ENCODE measurements at regions not wholly inside any gene's neighbourhood (a gene's known extent, or its start where the extent isn't known, plus 50 kb on each side); places are given as distances from the start of the nearest gene placed in this dataset.
A peak's percentile ranks its signal among the peaks of the same experiment; 100 is the strongest.

GRCh38 chr12:24759155-24759554 is 189.7 kb downstream of the BCAT1 start:
- ATAC-seq (replicated peaks in 1 of 2) (no peak), DNase-seq (no peak)
- Mint-ChIP-seq H3K27ac (no peak overlapping the region), H3K9me3 (peaks cover 0 to 2% of the 10 kb centered on the region in 2 donors), H3K27me3 (ENCODE audit: low read depth) (peaks cover 12% of the 10 kb centered on the region), H3K4me1 (ENCODE audit: low read depth) (peaks cover 20% of the 10 kb centered on the region), H3K4me3 (no peak overlapping the region), H3K36me3 (ENCODE audit: insufficient read depth in 2 of 2) (peaks cover 0 to 1% of the 10 kb centered on the region in 2 donors)

GRCh38 chr12:24756479-24757024 is 192.3 kb downstream of the BCAT1 start:
- Mint-ChIP-seq H3K27ac (no peak overlapping the region), H3K4me1 (ENCODE audit: low read depth) (peaks cover 32% of the 10 kb centered on the region), H3K27me3 (ENCODE audit: low read depth) (peaks cover 17% of the 10 kb centered on the region), H3K36me3 (ENCODE audit: insufficient read depth in 2 of 2) (no peaks in the 10 kb centered on the region), H3K4me3 (no peak overlapping the region), H3K9me3 (peaks cover 0 to 2% of the 10 kb centered on the region in 2 donors)
- ATAC-seq (replicated peaks in 1 of 2), result no peak
- no peak for DNase-seq

- peak overlapping the region; percentile 52 to 61 for H3K4me3 Mint-ChIP-seq
- peaks cover 28% of the 10 kb centered on the region for H3K27me3 Mint-ChIP-seq (ENCODE audit: low read depth)
- no peaks in the 10 kb centered on the region for H3K36me3 Mint-ChIP-seq (ENCODE audit: insufficient read depth in 2 of 2)
- H3K4me1 Mint-ChIP-seq (ENCODE audit: low read depth), result peaks cover 46% of the 10 kb centered on the region
- DNase-seq (peak; percentile 39 to 48), ATAC-seq (replicated peaks in 1 of 2) (peak; percentile 93)
- H3K27ac Mint-ChIP-seq, result peak overlapping the region; percentile 74
- H3K9me3 Mint-ChIP-seq, result peaks cover 0 to 2% of the 10 kb centered on the region in 2 donors
Measured at GRCh38 chr12:24754690-24755638, 193.9 kb downstream of the BCAT1 start.

GRCh38 chr12:24752763-24753462 is 196.0 kb downstream of the BCAT1 start:
- peaks cover 33% of the 10 kb centered on the region for H3K27me3 Mint-ChIP-seq (ENCODE audit: low read depth)
- peaks cover 0 to 2% of the 10 kb centered on the region in 2 donors for H3K9me3 Mint-ChIP-seq
- no peak for ATAC-seq (replicated peaks in 1 of 2)
- DNase-seq, result no peak
- no peaks in the 10 kb centered on the region for H3K36me3 Mint-ChIP-seq (ENCODE audit: insufficient read depth in 2 of 2)
- H3K27ac Mint-ChIP-seq, result peak overlapping the region; percentile 59
- H3K4me1 Mint-ChIP-seq (ENCODE audit: low read depth), result peaks cover 48% of the 10 kb centered on the region
- H3K4me3 Mint-ChIP-seq, result no peak overlapping the region

- no peak for DNase-seq
- Mint-ChIP-seq H3K9me3 (peaks cover 0 to 2% of the 10 kb centered on the region in 2 donors), H3K27me3 (ENCODE audit: low read depth) (peaks cover 27% of the 10 kb centered on the region), H3K27ac (peak overlapping the region; percentile 27), H3K4me3 (peak overlapping the region in 1 of 2 donors; percentile 43), H3K4me1 (ENCODE audit: low read depth) (peaks cover 47% of the 10 kb centered on the region), H3K36me3 (ENCODE audit: insufficient read depth in 2 of 2) (no peaks in the 10 kb centered on the region)
- ATAC-seq (replicated peaks in 1 of 2), result no peak
Measured at GRCh38 chr12:24751181-24751580, 197.7 kb downstream of the BCAT1 start.

- H3K4me1 Mint-ChIP-seq (ENCODE audit: low read depth), result peaks cover 38% of the 10 kb centered on the region
- peaks cover 21% of the 10 kb centered on the region for H3K27me3 Mint-ChIP-seq (ENCODE audit: low read depth)
- peak overlapping the region; percentile 85 for H3K27ac Mint-ChIP-seq
- DNase-seq, result no peak
- ATAC-seq (replicated peaks in 1 of 2), result no peak
- H3K36me3 Mint-ChIP-seq (ENCODE audit: insufficient read depth in 2 of 2), result no peaks in the 10 kb centered on the region
- peak overlapping the region in 1 of 2 donors; percentile 11 for H3K4me3 Mint-ChIP-seq
- H3K9me3 Mint-ChIP-seq, result peaks cover 0 to 2% of the 10 kb centered on the region in 2 donors
Measured at GRCh38 chr12:24750263-24750662, 198.6 kb downstream of the BCAT1 start.

GRCh38 chr12:24749171-24749570 is 199.7 kb downstream of the BCAT1 start:
- no peak for ATAC-seq (replicated peaks in 1 of 2)
- Mint-ChIP-seq H3K36me3 (ENCODE audit: insufficient read depth in 2 of 2) (no peaks in the 10 kb centered on the region), H3K27me3 (ENCODE audit: low read depth) (peaks cover 28% of the 10 kb centered on the region), H3K27ac (no peak overlapping the region), H3K4me3 (no peak overlapping the region), H3K4me1 (ENCODE audit: low read depth) (peaks cover 28% of the 10 kb centered on the region), H3K9me3 (peaks cover 0 to under 1% of the 10 kb centered on the region in 2 donors)
- DNase-seq, result no peak

GRCh38 chr12:24748326-24748725 is 200.6 kb downstream of the BCAT1 start:
- H3K9me3 Mint-ChIP-seq, result peaks cover 0 to 2% of the 10 kb centered on the region in 2 donors
- no peaks in the 10 kb centered on the region for H3K36me3 Mint-ChIP-seq (ENCODE audit: insufficient read depth in 2 of 2)
- ATAC-seq (replicated peaks in 1 of 2) (no peak), DNase-seq (no peak)
- peaks cover 32% of the 10 kb centered on the region for H3K27me3 Mint-ChIP-seq (ENCODE audit: low read depth)
- H3K4me3 Mint-ChIP-seq, result no peak overlapping the region
- H3K27ac Mint-ChIP-seq, result no peak overlapping the region
- peaks cover 22% of the 10 kb centered on the region for H3K4me1 Mint-ChIP-seq (ENCODE audit: low read depth)

GRCh38 chr12:24746864-24747263 is 202.0 kb downstream of the BCAT1 start:
- Mint-ChIP-seq H3K27ac (no peak overlapping the region), H3K27me3 (ENCODE audit: low read depth) (peaks cover 30% of the 10 kb centered on the region), H3K4me1 (ENCODE audit: low read depth) (peaks cover 30% of the 10 kb centered on the region), H3K4me3 (no peak overlapping the region), H3K36me3 (ENCODE audit: insufficient read depth in 2 of 2) (no peaks in the 10 kb centered on the region), H3K9me3 (peaks cover 0 to 2% of the 10 kb centered on the region in 2 donors)
- no peak for DNase-seq
- ATAC-seq (replicated peaks in 1 of 2), result no peak

GRCh38 chr12:24746006-24746671 is 202.8 kb downstream of the BCAT1 start:
- ATAC-seq (replicated peaks in 1 of 2) (no peak), DNase-seq (no peak)
- peaks cover 0 to 2% of the 10 kb centered on the region in 2 donors for H3K9me3 Mint-ChIP-seq
- peaks cover 22% of the 10 kb centered on the region for H3K27me3 Mint-ChIP-seq (ENCODE audit: low read depth)
- peaks cover 28% of the 10 kb centered on the region for H3K4me1 Mint-ChIP-seq (ENCODE audit: low read depth)
- no peak overlapping the region for H3K4me3 Mint-ChIP-seq
- no peak overlapping the region for H3K27ac Mint-ChIP-seq
- no peaks in the 10 kb centered on the region for H3K36me3 Mint-ChIP-seq (ENCODE audit: insufficient read depth in 2 of 2)

- Mint-ChIP-seq H3K27ac (peak overlapping the region; percentile 29), H3K9me3 (peaks cover 0 to 2% of the 10 kb centered on the region in 2 donors), H3K27me3 (ENCODE audit: low read depth) (peaks cover 16% of the 10 kb centered on the region), H3K4me1 (ENCODE audit: low read depth) (peaks cover 24% of the 10 kb centered on the region), H3K36me3 (ENCODE audit: insufficient read depth in 2 of 2) (peaks cover 0 to 2% of the 10 kb centered on the region in 2 donors), H3K4me3 (no peak overlapping the region)
- DNase-seq, result no peak
- ATAC-seq (replicated peaks in 1 of 2), result no peak
Measured at GRCh38 chr12:24743941-24744793, 204.7 kb downstream of the BCAT1 start.

GRCh38 chr12:24742378-24742777 is 206.5 kb downstream of the BCAT1 start:
- H3K9me3 Mint-ChIP-seq, result peaks cover 0 to 2% of the 10 kb centered on the region in 2 donors
- peak overlapping the region; percentile 71 for H3K27ac Mint-ChIP-seq
- DNase-seq (peak; percentile 22 to 65), ATAC-seq (replicated peaks in 1 of 2) (peak; percentile 69 to 86)
- H3K27me3 Mint-ChIP-seq (ENCODE audit: low read depth), result peaks cover 11% of the 10 kb centered on the region
- H3K36me3 Mint-ChIP-seq (ENCODE audit: insufficient read depth in 2 of 2), result peaks cover 0 to 2% of the 10 kb centered on the region in 2 donors
- peaks cover 29% of the 10 kb centered on the region for H3K4me1 Mint-ChIP-seq (ENCODE audit: low read depth)
- peak overlapping the region; percentile 55 to 56 for H3K4me3 Mint-ChIP-seq

Measured in activated T-cell treated with anti-CD3 and anti-CD28 coated beads, Interleukin-2, amount 50 U/mL, for 72 hours (primary cell).